T-helper 1 cell treated with Interleukin-12 subunit alpha and Interleukin-12 subunit beta and Interleukin-4 antibody, amounts not matched to agents 30 μg/mL and 1 μg/mL, for 36 hours (primary cell): ENCODE measurements at regions not wholly inside any gene's neighbourhood (a gene's known extent, or its start where the extent isn't known, plus 50 kb on each side); places are given as distances from the start of the nearest gene placed in this dataset.

Source experiments
- H3K27ac Mint-ChIP-seq: one replicate; pipeline ENCODE4 v1.8.0; 2021; ENCODE audit warnings: mild to moderate bottlenecking, mixed read lengths
- H3K27me3 Mint-ChIP-seq: one replicate; pipeline ENCODE4 v1.8.0; 2021; ENCODE audit warnings: low read depth, mixed read lengths
- H3K36me3 Mint-ChIP-seq: one replicate; pipeline ENCODE4 v1.8.0; 2021; ENCODE audit warnings: low read depth, mixed read lengths
- H3K4me1 Mint-ChIP-seq: one replicate; pipeline ENCODE4 v1.8.0; 2021; ENCODE audit warnings: low read depth, mixed read lengths
- H3K4me3 Mint-ChIP-seq: one replicate; pipeline ENCODE4 v1.8.0; 2021; ENCODE audit warnings: mild to moderate bottlenecking, moderate library complexity, mixed read lengths
- H3K9me3 Mint-ChIP-seq: one replicate; pipeline ENCODE4 v1.8.0; 2021; ENCODE audit warnings: mixed read lengths

- H3K9me3 Mint-ChIP-seq: peaks cover 12% of the 10 kb centered on the region
- no peaks in the 10 kb centered on the region for H3K27me3 Mint-ChIP-seq
- no peaks in the 10 kb centered on the region for H3K36me3 Mint-ChIP-seq
- H3K4me3 Mint-ChIP-seq: no peak overlapping the region
- no peaks in the 10 kb centered on the region for H3K4me1 Mint-ChIP-seq
- no peak overlapping the region for H3K27ac Mint-ChIP-seq
Measured at GRCh38 chr4:12221031-12221430, 792.3 kb upstream of the HS3ST1 start.

- peaks cover 8% of the 10 kb centered on the region for H3K9me3 Mint-ChIP-seq
- H3K27ac Mint-ChIP-seq: no peak overlapping the region
- H3K4me3 Mint-ChIP-seq: no peak overlapping the region
- no peaks in the 10 kb centered on the region for H3K4me1 Mint-ChIP-seq
- no peaks in the 10 kb centered on the region for H3K27me3 Mint-ChIP-seq
- H3K36me3 Mint-ChIP-seq: no peaks in the 10 kb centered on the region
Measured at GRCh38 chr4:12211636-12212035, 782.9 kb upstream of the HS3ST1 start.

GRCh38 chr4:12207396-12207795 is 778.7 kb upstream of the HS3ST1 start:
- H3K9me3 Mint-ChIP-seq: peaks cover 8% of the 10 kb centered on the region
- no peak overlapping the region for H3K4me3 Mint-ChIP-seq

GRCh38 chr4:12206091-12206490 is 777.4 kb upstream of the HS3ST1 start:
- Mint-ChIP-seq H3K4me3 (no peak overlapping the region), H3K27ac (no peak overlapping the region), H3K4me1 (no peaks in the 10 kb centered on the region), H3K27me3 (no peaks in the 10 kb centered on the region), H3K36me3 (no peaks in the 10 kb centered on the region), H3K9me3 (peaks cover 9% of the 10 kb centered on the region)

More at GRCh38 chr4:12207396-12207795, 778.7 kb upstream of the HS3ST1 start:
- Mint-ChIP-seq H3K27ac (no peak overlapping the region), H3K36me3 (no peaks in the 10 kb centered on the region), H3K27me3 (no peaks in the 10 kb centered on the region), H3K4me1 (no peaks in the 10 kb centered on the region)

- Mint-ChIP-seq H3K36me3 (no peaks in the 10 kb centered on the region), H3K4me3 (no peak overlapping the region), H3K9me3 (peaks cover 17% of the 10 kb centered on the region), H3K27ac (no peak overlapping the region), H3K4me1 (no peaks in the 10 kb centered on the region), H3K27me3 (no peaks in the 10 kb centered on the region)
Measured at GRCh38 chr4:12203945-12204344, 775.3 kb upstream of the HS3ST1 start.

- Mint-ChIP-seq H3K36me3 (no peaks in the 10 kb centered on the region), H3K27me3 (no peaks in the 10 kb centered on the region), H3K9me3 (peaks cover 20% of the 10 kb centered on the region), H3K4me3 (no peak overlapping the region), H3K4me1 (no peaks in the 10 kb centered on the region), H3K27ac (no peak overlapping the region)
Measured at GRCh38 chr4:12200226-12200625, 771.5 kb upstream of the HS3ST1 start.

GRCh38 chr4:12186526-12186925 is 757.8 kb upstream of the HS3ST1 start:
- no peaks in the 10 kb centered on the region for H3K27me3 Mint-ChIP-seq
- no peak overlapping the region for H3K4me3 Mint-ChIP-seq
- no peaks in the 10 kb centered on the region for H3K4me1 Mint-ChIP-seq
- no peaks in the 10 kb centered on the region for H3K36me3 Mint-ChIP-seq
- H3K27ac Mint-ChIP-seq: no peak overlapping the region
- H3K9me3 Mint-ChIP-seq: no peaks in the 10 kb centered on the region

GRCh38 chr4:12178614-12179610 is 750.2 kb upstream of the HS3ST1 start:
- peaks cover 13% of the 10 kb centered on the region for H3K9me3 Mint-ChIP-seq
- no peaks in the 10 kb centered on the region for H3K4me1 Mint-ChIP-seq
- H3K27ac Mint-ChIP-seq: no peak overlapping the region
- H3K27me3 Mint-ChIP-seq: no peaks in the 10 kb centered on the region
- no peaks in the 10 kb centered on the region for H3K36me3 Mint-ChIP-seq
- H3K4me3 Mint-ChIP-seq: no peak overlapping the region

- H3K27me3 Mint-ChIP-seq: no peaks in the 10 kb centered on the region
- H3K27ac Mint-ChIP-seq: no peak overlapping the region
- no peak overlapping the region for H3K4me3 Mint-ChIP-seq
- no peaks in the 10 kb centered on the region for H3K36me3 Mint-ChIP-seq
- H3K9me3 Mint-ChIP-seq: peaks cover 13% of the 10 kb centered on the region
- H3K4me1 Mint-ChIP-seq: no peaks in the 10 kb centered on the region
Measured at GRCh38 chr4:12177416-12177815, 748.7 kb upstream of the HS3ST1 start.

- Mint-ChIP-seq H3K4me3 (no peak overlapping the region), H3K36me3 (no peaks in the 10 kb centered on the region), H3K27ac (no peak overlapping the region), H3K4me1 (no peaks in the 10 kb centered on the region), H3K27me3 (no peaks in the 10 kb centered on the region), H3K9me3 (peaks cover 13% of the 10 kb centered on the region)
Measured at GRCh38 chr4:12173496-12173895, 744.8 kb upstream of the HS3ST1 start.

GRCh38 chr4:12172198-12172973 is 743.7 kb upstream of the HS3ST1 start:
- Mint-ChIP-seq H3K4me3 (no peak overlapping the region), H3K9me3 (peaks cover 11% of the 10 kb centered on the region), H3K36me3 (no peaks in the 10 kb centered on the region), H3K27me3 (no peaks in the 10 kb centered on the region), H3K27ac (no peak overlapping the region), H3K4me1 (no peaks in the 10 kb centered on the region)

GRCh38 chr4:12170308-12170707 is 741.6 kb upstream of the HS3ST1 start:
- Mint-ChIP-seq H3K4me1 (no peaks in the 10 kb centered on the region), H3K4me3 (no peak overlapping the region), H3K27ac (no peak overlapping the region), H3K9me3 (peaks cover 6% of the 10 kb centered on the region), H3K27me3 (no peaks in the 10 kb centered on the region), H3K36me3 (no peaks in the 10 kb centered on the region)

- Mint-ChIP-seq H3K4me3 (no peak overlapping the region), H3K4me1 (no peaks in the 10 kb centered on the region), H3K27ac (no peak overlapping the region), H3K27me3 (no peaks in the 10 kb centered on the region), H3K9me3 (peaks cover 10% of the 10 kb centered on the region), H3K36me3 (no peaks in the 10 kb centered on the region)
Measured at GRCh38 chr4:12165616-12166015, 736.9 kb upstream of the HS3ST1 start.

GRCh38 chr4:12146339-12146738 is 717.6 kb upstream of the HS3ST1 start:
- no peaks in the 10 kb centered on the region for H3K4me1 Mint-ChIP-seq
- no peak overlapping the region for H3K4me3 Mint-ChIP-seq
- H3K27me3 Mint-ChIP-seq: no peaks in the 10 kb centered on the region
- peaks cover 3% of the 10 kb centered on the region for H3K9me3 Mint-ChIP-seq
- H3K27ac Mint-ChIP-seq: no peak overlapping the region
- H3K36me3 Mint-ChIP-seq: no peaks in the 10 kb centered on the region

GRCh38 chr4:12145768-12146167 is 717.1 kb upstream of the HS3ST1 start:
- H3K36me3 Mint-ChIP-seq: no peaks in the 10 kb centered on the region
- no peak overlapping the region for H3K4me3 Mint-ChIP-seq
- no peaks in the 10 kb centered on the region for H3K4me1 Mint-ChIP-seq
- H3K27me3 Mint-ChIP-seq: no peaks in the 10 kb centered on the region
- no peak overlapping the region for H3K27ac Mint-ChIP-seq
- peaks cover 3% of the 10 kb centered on the region for H3K9me3 Mint-ChIP-seq
